K562 (cell line): ENCODE measurements at regions not wholly inside any gene's neighbourhood (a gene's known extent, or its start where the extent isn't known, plus 50 kb on each side); places are given as distances from the start of the nearest gene placed in this dataset.

Experiments used
- JUND ChIP-seq, 2 experiments: IDR thresholded peaks; 2 replicates in 1 of 2; 3 replicates in 1 of 2; pipeline ENCODE4 v1.6.1; 2011; ENCODE audit warnings: borderline replicate concordance in 2 of 2, low read depth in 2 of 2, low read length in 2 of 2, improper control_type of control experiment in 1 of 2, missing biosample characterization in 1 of 2, missing genetic modification characterization in 1 of 2, missing genetic modification reagents in 1 of 2
- MEIS2 ChIP-seq: fragments of 450-650 bp; IDR thresholded peaks from 2 replicates; pipeline ENCODE4 v1.6.1; 2014; ENCODE audit warnings: mild to moderate bottlenecking; ENCODE audit not compliant: partially characterized antibody
- TF ChIP-seq, protein P1 (sequence below), 3 experiments: IDR thresholded peaks in 2 of 3; conservative IDR thresholded peaks in 1 of 3; 2 replicates each; pipeline ENCODE4 v1.5.1; 2011 to 2012; ENCODE audit warnings: low read length in 3 of 3, mild to moderate bottlenecking in 3 of 3, control low read depth in 2 of 3, improper control_type of control experiment in 1 of 3, inconsistent platforms in 1 of 3, low read depth in 1 of 3, mixed read lengths in 1 of 3, moderate library complexity in 1 of 3; ENCODE audit not compliant: insufficient read depth in 2 of 3
- TF ChIP-seq, protein P2 (sequence below), 2 experiments: IDR thresholded peaks in 1 of 2; conservative IDR thresholded peaks in 1 of 2; 2 replicates each; pipeline ENCODE4 v1.6.1; 2016; ENCODE audit warnings: low read depth in 2 of 2, mild to moderate bottlenecking in 1 of 2, missing compliant biosample characterization in 1 of 2, missing genetic modification characterization in 1 of 2, moderate library complexity in 1 of 2
- TF ChIP-seq, protein P3 (sequence below), 2 experiments: fragments of 450-650 bp in 1 of 2; sonication (generic) in 1 of 2; formaldehyde crosslinking in 1 of 2; IDR thresholded peaks in 1 of 2; conservative IDR thresholded peaks in 1 of 2; 2 replicates each; pipeline versions ENCODE4 v1.6.1 to v1.8.1; 2016 to 2023; ENCODE audit warnings: mild to moderate bottlenecking in 2 of 2, moderate library complexity in 2 of 2, inconsistent platforms in 1 of 2, missing genetic modification reagents in 1 of 2

DNA sequence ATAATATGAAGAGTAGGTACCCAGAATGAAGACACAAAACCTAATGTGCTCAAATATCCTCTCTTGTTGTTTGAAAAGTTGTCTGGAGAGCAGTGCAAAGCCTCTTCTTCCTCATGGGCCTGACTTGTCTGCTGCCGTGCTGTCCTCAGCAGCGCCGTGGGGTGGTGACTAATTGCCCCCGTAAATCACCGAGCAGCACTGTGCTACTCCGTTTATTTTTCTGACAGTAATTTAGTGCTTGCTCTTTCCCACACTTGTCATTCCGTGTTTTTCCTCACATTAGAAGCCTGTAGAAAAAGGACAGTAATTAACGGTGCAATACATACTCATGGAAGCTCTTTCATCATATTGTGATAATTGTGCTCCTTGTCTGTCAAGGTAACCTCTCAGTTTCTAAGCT lies 114.8 kb upstream of the BARHL2 start (continued):
- TF ChIP-seq, protein P1, sequence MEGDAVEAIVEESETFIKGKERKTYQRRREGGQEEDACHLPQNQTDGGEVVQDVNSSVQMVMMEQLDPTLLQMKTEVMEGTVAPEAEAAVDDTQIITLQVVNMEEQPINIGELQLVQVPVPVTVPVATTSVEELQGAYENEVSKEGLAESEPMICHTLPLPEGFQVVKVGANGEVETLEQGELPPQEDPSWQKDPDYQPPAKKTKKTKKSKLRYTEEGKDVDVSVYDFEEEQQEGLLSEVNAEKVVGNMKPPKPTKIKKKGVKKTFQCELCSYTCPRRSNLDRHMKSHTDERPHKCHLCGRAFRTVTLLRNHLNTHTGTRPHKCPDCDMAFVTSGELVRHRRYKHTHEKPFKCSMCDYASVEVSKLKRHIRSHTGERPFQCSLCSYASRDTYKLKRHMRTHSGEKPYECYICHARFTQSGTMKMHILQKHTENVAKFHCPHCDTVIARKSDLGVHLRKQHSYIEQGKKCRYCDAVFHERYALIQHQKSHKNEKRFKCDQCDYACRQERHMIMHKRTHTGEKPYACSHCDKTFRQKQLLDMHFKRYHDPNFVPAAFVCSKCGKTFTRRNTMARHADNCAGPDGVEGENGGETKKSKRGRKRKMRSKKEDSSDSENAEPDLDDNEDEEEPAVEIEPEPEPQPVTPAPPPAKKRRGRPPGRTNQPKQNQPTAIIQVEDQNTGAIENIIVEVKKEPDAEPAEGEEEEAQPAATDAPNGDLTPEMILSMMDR (IDR thresholded peaks at IDR 0.05 in 2 of 3, conservative IDR thresholded peaks at IDR 0.05 in 1 of 3; ENCODE audit: insufficient read depth in 2 of 3, low read depth in 1 of 3, low read length in 3 of 3) = peak; percentile 15 to 27 (median 22); a peak in 2 of 6 replicates
- TF ChIP-seq JUND (IDR thresholded peaks at IDR 0.05; ENCODE audit: borderline replicate concordance, low read depth, low read length) (peak; percentile 39; the same call in 1 of the 2 replicates), JUND (tag; IDR thresholded peaks at IDR 0.05; ENCODE audit: borderline replicate concordance, low read depth, low read length) (no peak), MEIS2 (peak; percentile 92)
- TF ChIP-seq, protein P2, sequence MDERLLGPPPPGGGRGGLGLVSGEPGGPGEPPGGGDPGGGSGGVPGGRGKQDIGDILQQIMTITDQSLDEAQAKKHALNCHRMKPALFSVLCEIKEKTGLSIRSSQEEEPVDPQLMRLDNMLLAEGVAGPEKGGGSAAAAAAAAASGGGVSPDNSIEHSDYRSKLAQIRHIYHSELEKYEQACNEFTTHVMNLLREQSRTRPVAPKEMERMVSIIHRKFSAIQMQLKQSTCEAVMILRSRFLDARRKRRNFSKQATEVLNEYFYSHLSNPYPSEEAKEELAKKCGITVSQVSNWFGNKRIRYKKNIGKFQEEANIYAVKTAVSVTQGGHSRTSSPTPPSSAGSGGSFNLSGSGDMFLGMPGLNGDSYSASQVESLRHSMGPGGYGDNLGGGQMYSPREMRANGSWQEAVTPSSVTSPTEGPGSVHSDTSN (CRISPR knock-in tag; IDR thresholded peaks at IDR 0.05; ENCODE audit: low read depth) = no peak
- TF ChIP-seq, protein P2 (tag; conservative IDR thresholded peaks at IDR 0.05; ENCODE audit: low read depth) = peak; percentile 95
- TF ChIP-seq, protein P3, sequence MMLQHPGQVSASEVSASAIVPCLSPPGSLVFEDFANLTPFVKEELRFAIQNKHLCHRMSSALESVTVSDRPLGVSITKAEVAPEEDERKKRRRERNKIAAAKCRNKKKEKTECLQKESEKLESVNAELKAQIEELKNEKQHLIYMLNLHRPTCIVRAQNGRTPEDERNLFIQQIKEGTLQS (IDR thresholded peaks at IDR 0.05) = peak; percentile 44; the same call in 1 of the 2 replicates
- TF ChIP-seq, protein P3 (CRISPR knock-in tag; conservative IDR thresholded peaks at IDR 0.05) = no peak
